WTC11 (cell line): ENCODE measurements at regions not wholly inside any gene's neighbourhood (a gene's known extent, or its start where the extent isn't known, plus 50 kb on each side); places are given as distances from the start of the nearest gene placed in this dataset.

Source experiments
- CTCF ChIP-seq: fragments of 200-600 bp; IDR thresholded peaks from 2 replicates; pipeline ENCODE4 v1.8.0; 2022; ENCODE audit warnings: antibody characterized with exemption
- NFE2L1 ChIP-seq: sonication (generic); formaldehyde crosslinking; IDR thresholded peaks from 2 replicates; pipeline ENCODE4 v1.8.1; 2023; ENCODE audit warnings: missing genetic modification reagents
- ZNF219 ChIP-seq: sonication (generic); formaldehyde crosslinking; IDR thresholded peaks from 2 replicates; pipeline ENCODE4 v1.8.0; 2023; ENCODE audit warnings: missing genetic modification reagents, mild to moderate bottlenecking, borderline replicate concordance

DNA sequence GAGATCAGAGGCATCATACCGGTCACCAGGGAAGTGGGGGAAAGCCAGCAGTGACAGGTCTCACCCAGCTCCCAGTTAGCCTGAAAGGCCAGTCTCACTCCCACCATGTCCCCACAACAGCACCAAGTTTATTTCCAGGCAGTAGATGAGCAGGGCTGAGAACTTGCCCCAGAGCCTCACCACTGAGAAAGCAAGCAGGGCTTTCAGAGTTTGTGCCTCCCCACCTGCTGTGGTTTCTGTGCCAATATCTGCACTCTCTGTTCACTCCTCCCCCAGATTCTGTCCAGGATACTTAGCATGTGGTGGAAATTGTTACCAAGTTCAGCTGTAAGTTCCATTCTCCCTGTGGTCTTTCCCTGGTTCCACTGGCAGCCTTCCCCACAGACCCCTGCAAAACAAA lies 255.0 kb upstream of the HTR1E start:
- no peak for TF ChIP-seq CTCF
- TF ChIP-seq NFE2L1: no peak
- TF ChIP-seq ZNF219 (CRISPR knock-in tag): no peak
